T-cell (primary cell): ENCODE measurements at regions not wholly inside any gene's neighbourhood (a gene's known extent, or its start where the extent isn't known, plus 50 kb on each side); places are given as distances from the start of the nearest gene placed in this dataset.

Experiments used
- ATAC-seq, 4 experiments: fragments of 200-7000 bp in 3 of 4; fragments of 150-1000 bp in 1 of 4; cut with Tn5 transposase; replicated peaks in 1 of 4; 1 replicate in 3 of 4; 2 replicates in 1 of 4; pipeline ENCODE4 v1.10.0; 2021; ENCODE audit warnings: moderate library complexity in 3 of 4, mild to moderate bottlenecking in 2 of 4, moderate number of reproducible peaks in 1 of 4
- CTCF ChIA-PET, 2 donors: fragments of 300-600 bp; sonication (Branson Sonifier 250); formaldehyde crosslinking; loops; one replicate each; lab custom pipeline; 2022; ENCODE audit warnings: antibody characterized with exemption in 2 of 2; lab: Charles Lee
- POLR2A ChIA-PET, 2 donors: fragments of 300-600 bp; sonication (Branson Sonifier 250); formaldehyde crosslinking; loops; one replicate each; lab custom pipeline; 2022; ENCODE audit warnings: antibody characterized with exemption in 2 of 2; lab: Charles Lee
- DNase-seq, 35 experiments: peaks; one replicate each; pipeline versions ENCODE4 v3.0.0 to v3.0.0-alpha.2; 2013 to 2023
- H3K27ac ChIP-seq: one replicate; pipeline ENCODE4 v1.5.1; 2013; ENCODE audit warnings: low read length
- H3K27me3 ChIP-seq, 2 experiments: replicated peaks in 1 of 2; 1 replicate in 1 of 2; 2 replicates in 1 of 2; pipeline versions ENCODE4 v1.6.1 to v1.7.0; 2013; ENCODE audit warnings: low read length in 1 of 2, mixed read lengths in 1 of 2; ENCODE audit not compliant: control insufficient read depth in 2 of 2, insufficient read depth in 2 of 2; ENCODE audit errors: extremely low read depth in 1 of 2
- H3K36me3 ChIP-seq, 2 donors: 1 replicate in 1 of 2; 2 replicates in 1 of 2; pipeline versions ENCODE4 v1.6.1 to v1.7.0; 2013; ENCODE audit warnings: low read length in 1 of 2; ENCODE audit not compliant: control insufficient read depth in 2 of 2, insufficient read depth in 1 of 2; ENCODE audit errors: extremely low read depth in 1 of 2
- H3K4me1 ChIP-seq, 2 experiments: 1 replicate in 1 of 2; 2 replicates in 1 of 2; pipeline versions ENCODE4 v1.6.1 to v1.7.0; 2013; ENCODE audit warnings: low read length in 2 of 2, mixed read lengths in 1 of 2; ENCODE audit not compliant: insufficient read depth in 2 of 2, control insufficient read depth in 1 of 2; ENCODE audit errors: extremely low read depth in 1 of 2
- H3K4me3 ChIP-seq, 2 donors: 1 replicate in 1 of 2; 2 replicates in 1 of 2; pipeline versions ENCODE4 v1.5.1 to v1.7.0; 2013; ENCODE audit warnings: mild to moderate bottlenecking in 2 of 2, low read length in 1 of 2, moderate library complexity in 1 of 2; ENCODE audit not compliant: control insufficient read depth in 1 of 2; ENCODE audit errors: extremely low read depth in 1 of 2
- H3K9me3 ChIP-seq: 2 replicates; pipeline ENCODE4 v1.7.0; 2013
- H3K27ac Mint-ChIP-seq, 2 donors: one replicate each; pipeline ENCODE4 v1.8.0; 2020 to 2021; ENCODE audit warnings: mild to moderate bottlenecking in 2 of 2, mixed read lengths in 2 of 2
- H3K27me3 Mint-ChIP-seq, 2 donors: one replicate each; pipeline ENCODE4 v1.8.0; 2021 to 2022; ENCODE audit warnings: mixed read lengths in 2 of 2
- H3K36me3 Mint-ChIP-seq: one replicate; pipeline ENCODE4 v1.8.0; 2021; ENCODE audit warnings: mixed read lengths
- H3K4me1 Mint-ChIP-seq, 3 donors: one replicate each; pipeline ENCODE4 v1.8.0; 2020 to 2022; ENCODE audit warnings: mixed read lengths in 3 of 3, mild to moderate bottlenecking in 1 of 3
- H3K4me3 Mint-ChIP-seq, 3 donors: one replicate each; pipeline ENCODE4 v1.8.0; 2020 to 2022; ENCODE audit warnings: mild to moderate bottlenecking in 3 of 3, mixed read lengths in 3 of 3, moderate library complexity in 3 of 3
- H3K9me3 Mint-ChIP-seq, 3 donors: one replicate each; pipeline ENCODE4 v1.8.0; 2020 to 2022; ENCODE audit warnings: mixed read lengths in 3 of 3
- WGBS: methylation state at CpG from one replicate; pipeline ENCODE4 v1.1.5; 2013; ENCODE audit warnings: missing lambda C conversion rate; ENCODE audit not compliant: insufficient coverage; 5-methylcytosine and 5-hydroxymethylcytosine counted together

DNA sequence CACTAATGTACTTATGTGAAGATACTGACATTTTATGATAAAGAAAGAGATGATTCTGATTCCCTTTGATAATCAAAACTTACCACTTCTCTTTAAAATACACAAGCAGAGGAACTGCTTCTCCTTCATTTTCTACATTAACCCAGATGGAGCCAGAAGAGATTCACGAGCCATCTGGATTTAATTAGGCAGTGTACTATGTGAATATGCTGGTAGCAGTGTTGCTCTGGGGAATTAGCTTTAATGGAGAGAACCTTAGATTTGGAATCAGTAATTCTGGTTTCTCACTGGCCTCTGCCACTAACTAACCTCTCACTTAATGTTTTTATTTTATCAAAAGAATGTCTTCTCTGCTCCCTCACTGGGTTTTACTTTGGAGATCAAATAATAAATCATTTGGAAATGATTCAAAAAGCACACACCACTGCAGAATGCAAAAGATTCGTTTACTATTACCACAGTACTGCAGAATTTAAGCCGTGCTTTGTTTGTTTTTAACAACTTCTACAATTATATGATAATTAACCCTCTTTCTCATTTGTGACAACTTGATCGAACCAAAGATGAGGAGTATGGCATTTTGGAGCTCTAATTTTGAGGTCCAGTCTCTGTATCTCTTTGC is 77.5 kb upstream of the PHYHIPL start:
- no CpG with 5 or more reads among the region's 4 CpGs for WGBS
- H3K9me3 ChIP-seq = no peaks in the 10 kb centered on the region
- H3K36me3 Mint-ChIP-seq = no peaks in the 10 kb centered on the region
- no peak for ATAC-seq
- CTCF ChIA-PET = no interaction called here
- no peaks in the 10 kb centered on the region for H3K36me3 ChIP-seq
- peaks cover 0 to 3% (median 0%) of the 10 kb centered on the region in 3 donors for H3K9me3 Mint-ChIP-seq
- H3K4me3 ChIP-seq = no peak overlapping the region
- no peaks in the 10 kb centered on the region for H3K27me3 Mint-ChIP-seq
- H3K27ac Mint-ChIP-seq = no peak overlapping the region
- POLR2A ChIA-PET = no interaction called here
- DNase-seq = no peak
- H3K4me3 Mint-ChIP-seq = no peak overlapping the region
- no peaks in the 10 kb centered on the region for H3K4me1 Mint-ChIP-seq
- no peaks in the 10 kb centered on the region for H3K27me3 ChIP-seq
- no peaks in the 10 kb centered on the region for H3K4me1 ChIP-seq
- no peak overlapping the region for H3K27ac ChIP-seq

DNA sequence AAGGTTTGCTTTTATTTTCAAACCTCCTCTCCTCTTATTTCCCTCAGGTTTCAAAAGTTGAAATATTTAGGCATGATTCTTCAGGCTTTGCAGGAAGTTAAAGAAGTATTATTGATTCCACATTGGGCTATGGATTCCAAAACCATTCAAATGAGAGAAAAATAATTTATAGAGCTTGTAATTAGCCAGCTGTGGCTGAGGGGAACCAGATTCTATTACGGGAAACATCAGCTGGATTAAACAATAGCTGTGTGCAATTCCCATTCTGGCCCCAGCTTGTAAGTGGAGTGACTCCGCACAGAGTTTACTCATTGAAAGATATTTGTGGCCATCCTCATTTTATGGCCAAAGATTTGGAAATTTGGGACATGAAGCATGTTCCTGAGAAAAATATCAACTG is 77.0 kb upstream of the PHYHIPL start:
- H3K9me3 ChIP-seq = no peaks in the 10 kb centered on the region
- no peaks in the 10 kb centered on the region for H3K36me3 ChIP-seq
- 57% methylated on average over 1 of the region's 2 CpGs for WGBS
- ATAC-seq (no peak), DNase-seq (no peak)
- no peak overlapping the region for H3K4me3 ChIP-seq
- Mint-ChIP-seq H3K4me3 (no peak overlapping the region), H3K9me3 (peaks cover 0 to 3% (median 0%) of the 10 kb centered on the region in 3 donors), H3K27ac (no peak overlapping the region), H3K4me1 (no peaks in the 10 kb centered on the region), H3K27me3 (no peaks in the 10 kb centered on the region), H3K36me3 (no peaks in the 10 kb centered on the region)
- CTCF ChIA-PET = no interaction called here
- no peaks in the 10 kb centered on the region for H3K4me1 ChIP-seq
- no peaks in the 10 kb centered on the region for H3K27me3 ChIP-seq
- H3K27ac ChIP-seq = no peak overlapping the region
- POLR2A ChIA-PET = no interaction called here

- Mint-ChIP-seq H3K27ac (no peak overlapping the region), H3K36me3 (no peaks in the 10 kb centered on the region), H3K9me3 (no peaks in the 10 kb centered on the region), H3K4me3 (no peak overlapping the region), H3K4me1 (no peaks in the 10 kb centered on the region), H3K27me3 (no peaks in the 10 kb centered on the region)
- H3K27ac ChIP-seq = no peak overlapping the region
- ChIA-PET POLR2A (no interaction called here), CTCF (no interaction called here)
- no peaks in the 10 kb centered on the region for H3K4me1 ChIP-seq
- no peaks in the 10 kb centered on the region for H3K9me3 ChIP-seq
- DNase-seq (no peak), ATAC-seq (no peak)
- no peaks in the 10 kb centered on the region for H3K27me3 ChIP-seq
- no CpG with 5 or more reads among the region's 4 CpGs for WGBS
- no peaks in the 10 kb centered on the region for H3K36me3 ChIP-seq
- no peak overlapping the region for H3K4me3 ChIP-seq
These were observed 74.0 kb upstream of the PHYHIPL start for GRCh38 chr10:59102394-59102793.

- no peaks in the 10 kb centered on the region for H3K9me3 Mint-ChIP-seq
- H3K36me3 Mint-ChIP-seq = no peaks in the 10 kb centered on the region
- no peak for ATAC-seq
- Histone ChIP-seq H3K27me3 (no peaks in the 10 kb centered on the region), H3K4me3 (no peak overlapping the region), H3K27ac (no peak overlapping the region), H3K36me3 (no peaks in the 10 kb centered on the region), H3K4me1 (no peaks in the 10 kb centered on the region), H3K9me3 (no peaks in the 10 kb centered on the region)
- H3K27ac Mint-ChIP-seq = no peak overlapping the region
- no peak overlapping the region for H3K4me3 Mint-ChIP-seq
- no peaks in the 10 kb centered on the region for H3K4me1 Mint-ChIP-seq
- no peak for DNase-seq
- CTCF ChIA-PET = no interaction called here
- POLR2A ChIA-PET = no interaction called here
- no CpG with 5 or more reads among the region's 4 CpGs for WGBS
- H3K27me3 Mint-ChIP-seq = no peaks in the 10 kb centered on the region
These were observed 72.3 kb upstream of the PHYHIPL start for GRCh38 chr10:59104186-59104585.

DNA sequence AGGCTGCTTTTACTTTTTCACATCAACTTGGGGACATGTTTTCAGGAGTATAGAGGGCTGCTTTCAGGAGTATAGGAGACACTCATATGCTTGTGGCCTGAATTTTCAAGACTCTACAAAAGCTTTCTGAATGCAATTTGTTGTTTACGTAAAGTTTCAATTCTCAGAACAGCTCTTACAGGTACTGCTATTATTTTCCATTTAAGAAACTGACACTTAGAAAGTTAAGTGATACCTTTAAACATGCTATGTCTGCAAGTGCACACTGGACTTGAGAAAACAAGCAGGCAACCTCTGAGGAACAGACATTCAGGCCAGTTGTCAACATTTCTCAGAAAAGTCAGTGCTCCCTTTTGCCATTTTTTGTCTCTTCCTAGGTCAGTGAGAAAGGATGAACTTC is 70.0 kb upstream of the PHYHIPL start:
- Histone ChIP-seq H3K9me3 (no peaks in the 10 kb centered on the region), H3K27ac (no peak overlapping the region), H3K4me3 (no peak overlapping the region), H3K36me3 (no peaks in the 10 kb centered on the region), H3K4me1 (no peaks in the 10 kb centered on the region), H3K27me3 (no peaks in the 10 kb centered on the region)
- Mint-ChIP-seq H3K36me3 (no peaks in the 10 kb centered on the region), H3K4me3 (no peak overlapping the region), H3K4me1 (no peaks in the 10 kb centered on the region), H3K9me3 (no peaks in the 10 kb centered on the region), H3K27me3 (no peaks in the 10 kb centered on the region), H3K27ac (no peak overlapping the region)
- no CpG with 5 or more reads among the region's 1 CpG for WGBS
- CTCF ChIA-PET = no interaction called here
- DNase-seq (no peak), ATAC-seq (no peak)
- POLR2A ChIA-PET = no interaction called here

- Mint-ChIP-seq H3K36me3 (no peaks in the 10 kb centered on the region), H3K27me3 (no peaks in the 10 kb centered on the region), H3K27ac (no peak overlapping the region), H3K4me3 (no peak overlapping the region), H3K9me3 (no peaks in the 10 kb centered on the region), H3K4me1 (no peaks in the 10 kb centered on the region)
- Histone ChIP-seq H3K36me3 (no peaks in the 10 kb centered on the region), H3K4me3 (no peak overlapping the region), H3K9me3 (no peaks in the 10 kb centered on the region), H3K27ac (no peak overlapping the region), H3K4me1 (no peaks in the 10 kb centered on the region), H3K27me3 (no peaks in the 10 kb centered on the region)
- no peak for ATAC-seq
- ChIA-PET CTCF (no interaction called here), POLR2A (interaction anchor here in 1 of 2 donors (0.7 kb wide), 1 partner anchor 801 kb away, joined by 6 read pairs; no protein-coding TSS in a partner anchor)
- DNase-seq = no peak
- WGBS = no CpG with 5 or more reads among the region's 1 CpG
These were observed 69.3 kb upstream of the PHYHIPL start for GRCh38 chr10:59107147-59107546.
